ENCODE measurements at regions not wholly inside any gene's neighbourhood (a gene's known extent, or its start where the extent isn't known, plus 50 kb on each side); places are given as distances from the start of the nearest gene placed in this dataset.

DNA sequence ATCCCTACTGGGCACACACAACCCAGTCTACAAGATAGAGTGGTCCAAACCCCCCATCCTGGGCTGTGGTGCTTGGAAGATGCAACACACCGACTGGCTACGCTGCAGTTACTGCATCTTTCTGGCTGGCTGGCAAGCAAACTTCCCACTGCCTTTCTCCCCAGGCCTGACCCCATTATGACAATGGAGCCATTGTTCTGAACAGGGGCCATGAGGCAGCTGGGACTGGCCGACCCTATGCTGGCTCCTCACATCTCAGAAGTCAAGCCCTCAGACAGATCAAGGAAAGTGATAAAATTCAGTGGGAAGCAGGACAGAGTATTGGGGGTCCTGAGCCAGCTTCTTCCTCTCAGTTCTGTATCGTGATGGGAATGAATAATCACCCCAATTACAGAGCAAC is 364.1 kb upstream of the ASIC2 start:
- dilution Hi-C loops (cut with MboI; ENCODE audit: extremely low pct_ligation_motif_present, low sequenced_read_pairs) (no loop called here), intact Hi-C loops (cut with micrococcal nuclease) (loop anchor here (10.0 kb wide), 1 partner anchor 58 kb away; no protein-coding TSS in a partner anchor)
- Histone ChIP-seq H4K20me1 (replicated peaks; ENCODE audit: control insufficient read depth, extremely low read depth, insufficient read depth, low read length) (no peaks in the 10 kb centered on the region), H3K9me1 (replicated peaks; ENCODE audit: control insufficient read depth, extremely low read depth, insufficient read depth, low read length) (no peaks in the 10 kb centered on the region), H3K9me3 (replicated peaks; ENCODE audit: control insufficient read depth, insufficient read depth, low read length) (no peaks in the 10 kb centered on the region), H3K27me3 (ENCODE audit: control insufficient read depth in 2 of 2, insufficient read depth in 2 of 2, low read length in 2 of 2) (no peaks in the 10 kb centered on the region), H3K4me2 (ENCODE audit: insufficient read depth, low read length) (no peak overlapping the region), H3K4me1 (ENCODE audit: control insufficient read depth, extremely low read depth, insufficient read depth, low read length) (no peaks in the 10 kb centered on the region), H2AFZ (ENCODE audit: low read depth, low read length) (no peak overlapping the region), H3K4me3 (replicated peaks in 1 of 3; ENCODE audit: insufficient read depth in 1 of 3, low read depth in 1 of 3, low read length in 3 of 3) (no peak overlapping the region), H3K27ac (ENCODE audit: insufficient read depth, low read depth, low read length) (no peak overlapping the region), H3K9ac (replicated peaks; ENCODE audit: extremely low read depth, insufficient read depth, low read length) (no peak overlapping the region), H3K36me3 (ENCODE audit: control insufficient read depth in 2 of 2, extremely low read depth in 1 of 2, insufficient read depth in 2 of 2, low read length in 2 of 2) (no peaks in the 10 kb centered on the region), H3K79me2 (ENCODE audit: control insufficient read depth, insufficient read depth, low read length) (no peaks in the 10 kb centered on the region)
- ChIA-PET POLR2A (no interaction called here), CTCF (no interaction called here)
- DNase-seq (ENCODE audit: low read depth, low spot score) = no peak
- no TSS peak for BruUV-seq (replicated peaks)
- TF ChIP-seq POLR2AphosphoS5 (IDR thresholded peaks at IDR 0.05; ENCODE audit: insufficient read depth, low read depth, low read length) = no peak
- TF ChIP-seq GATA2 (IDR thresholded peaks at IDR 0.05; ENCODE audit: insufficient read depth, insufficient read length, low read depth, low read length) = no peak
- TF ChIP-seq POLR2A (IDR thresholded peaks at IDR 0.05; ENCODE audit: low read depth, low read length) = no peak
- TF ChIP-seq FOS (IDR thresholded peaks at IDR 0.05; ENCODE audit: borderline replicate concordance, insufficient read depth, low read length) = no peak
- no peak for TF ChIP-seq JUN (IDR thresholded peaks at IDR 0.05; ENCODE audit: borderline replicate concordance, insufficient read depth, insufficient read length, low read depth)
- TF ChIP-seq, protein P1, sequence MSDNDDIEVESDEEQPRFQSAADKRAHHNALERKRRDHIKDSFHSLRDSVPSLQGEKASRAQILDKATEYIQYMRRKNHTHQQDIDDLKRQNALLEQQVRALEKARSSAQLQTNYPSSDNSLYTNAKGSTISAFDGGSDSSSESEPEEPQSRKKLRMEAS (IDR thresholded peaks at IDR 0.05; ENCODE audit: insufficient read depth, insufficient read length) = no peak
- no peak for TF ChIP-seq MYC (IDR thresholded peaks at IDR 0.05; ENCODE audit: low read depth, low read length)
- TF ChIP-seq EZH2 (IDR thresholded peaks at IDR 0.05; ENCODE audit: borderline replicate concordance, low read depth, low read length, severe bottlenecking) = no peak
- TF ChIP-seq, protein P2, sequence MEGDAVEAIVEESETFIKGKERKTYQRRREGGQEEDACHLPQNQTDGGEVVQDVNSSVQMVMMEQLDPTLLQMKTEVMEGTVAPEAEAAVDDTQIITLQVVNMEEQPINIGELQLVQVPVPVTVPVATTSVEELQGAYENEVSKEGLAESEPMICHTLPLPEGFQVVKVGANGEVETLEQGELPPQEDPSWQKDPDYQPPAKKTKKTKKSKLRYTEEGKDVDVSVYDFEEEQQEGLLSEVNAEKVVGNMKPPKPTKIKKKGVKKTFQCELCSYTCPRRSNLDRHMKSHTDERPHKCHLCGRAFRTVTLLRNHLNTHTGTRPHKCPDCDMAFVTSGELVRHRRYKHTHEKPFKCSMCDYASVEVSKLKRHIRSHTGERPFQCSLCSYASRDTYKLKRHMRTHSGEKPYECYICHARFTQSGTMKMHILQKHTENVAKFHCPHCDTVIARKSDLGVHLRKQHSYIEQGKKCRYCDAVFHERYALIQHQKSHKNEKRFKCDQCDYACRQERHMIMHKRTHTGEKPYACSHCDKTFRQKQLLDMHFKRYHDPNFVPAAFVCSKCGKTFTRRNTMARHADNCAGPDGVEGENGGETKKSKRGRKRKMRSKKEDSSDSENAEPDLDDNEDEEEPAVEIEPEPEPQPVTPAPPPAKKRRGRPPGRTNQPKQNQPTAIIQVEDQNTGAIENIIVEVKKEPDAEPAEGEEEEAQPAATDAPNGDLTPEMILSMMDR (IDR thresholded peaks at IDR 0.05; ENCODE audit: extremely low read depth in 1 of 2, insufficient read depth in 1 of 2, low read depth in 1 of 2, low read length in 2 of 2) = no peak
- FAIRE-seq = no peak

All from endothelial cell of umbilical vein (primary cell).